B cell (primary cell): ENCODE measurements at regions not wholly inside any gene's neighbourhood (a gene's known extent, or its start where the extent isn't known, plus 50 kb on each side); places are given as distances from the start of the nearest gene placed in this dataset.

Experiments used
- ATAC-seq: fragments of 200-7000 bp; cut with Tn5 transposase; one replicate; pipeline ENCODE4 v1.10.0; 2021; ENCODE audit warnings: low read depth, mild to moderate bottlenecking, moderate number of reproducible peaks, moderate library complexity
- CTCF ChIA-PET: fragments of 350-600 bp; sonication (Branson Sonifier 250); formaldehyde crosslinking; loops from one replicate; lab custom pipeline; 2021; ENCODE audit warnings: antibody characterized with exemption, inconsistent platforms; lab: Charles Lee
- POLR2A ChIA-PET: fragments of 350-600 bp; sonication (Branson Sonifier 250); formaldehyde crosslinking; loops from one replicate; lab custom pipeline; 2021; ENCODE audit warnings: antibody characterized with exemption; lab: Charles Lee
- DNase-seq: peaks from one replicate; pipeline ENCODE4 v3.0.0; 2013
- H2AFZ ChIP-seq: 2 replicates; pipeline ENCODE4 v1.6.1; 2012; ENCODE audit warnings: mild to moderate bottlenecking, low read depth, low read length; ENCODE audit not compliant: insufficient read depth, poor library complexity, severe bottlenecking
- H3K27ac ChIP-seq, 2 donors: 1 replicate in 1 of 2; 2 replicates in 1 of 2; pipeline ENCODE4 v1.5.1; 2012 to 2013; ENCODE audit warnings: low read length in 2 of 2, mild to moderate bottlenecking in 2 of 2, moderate library complexity in 1 of 2
- H3K27me3 ChIP-seq, 4 experiments: fragments of 200-600 bp in 1 of 4; sonication (generic) in 1 of 4; replicated peaks in 1 of 4; 1 replicate in 2 of 4; 2 replicates in 2 of 4; pipeline versions ENCODE4 v1.6.1 to v1.7.0; 2013 to 2016; ENCODE audit warnings: low read length in 3 of 4, mild to moderate bottlenecking in 2 of 4, mixed read lengths in 1 of 4, moderate library complexity in 1 of 4; ENCODE audit not compliant: insufficient read depth in 4 of 4, control insufficient read depth in 3 of 4; ENCODE audit errors: control extremely low read depth in 1 of 4
- H3K36me3 ChIP-seq, 2 experiments: replicated peaks in 1 of 2; 1 replicate in 1 of 2; 2 replicates in 1 of 2; pipeline versions ENCODE4 v1.6.1 to v1.7.1; 2013; ENCODE audit warnings: low read length in 1 of 2; ENCODE audit not compliant: insufficient read depth in 2 of 2, control insufficient read depth in 1 of 2; ENCODE audit errors: control extremely low read depth in 1 of 2, extremely low read depth in 1 of 2
- H3K4me1 ChIP-seq, 2 donors: fragments of 200-600 bp in 1 of 2; sonication (generic) in 1 of 2; 1 replicate in 1 of 2; 2 replicates in 1 of 2; pipeline versions ENCODE4 v1.5.1 to v1.6.1; 2013 to 2017; ENCODE audit warnings: low read length in 2 of 2; ENCODE audit not compliant: control insufficient read depth in 2 of 2, insufficient read depth in 2 of 2
- H3K4me2 ChIP-seq: replicated peaks from 2 replicates; pipeline ENCODE3; 2012; ENCODE audit warnings: mild to moderate bottlenecking, low read depth, low read length; ENCODE audit not compliant: poor library complexity, severe bottlenecking
- H3K4me3 ChIP-seq, 5 experiments: fragments of 200-600 bp in 1 of 5; sonication (generic) in 1 of 5; 1 replicate in 3 of 5; 2 replicates in 2 of 5; pipeline versions ENCODE4 v1.5.1 to v1.7.0; 2011 to 2016; ENCODE audit warnings: low read length in 4 of 5, mild to moderate bottlenecking in 4 of 5, low read depth in 2 of 5, control low read depth in 1 of 5, moderate library complexity in 1 of 5; ENCODE audit not compliant: insufficient read depth in 1 of 5; ENCODE audit errors: control extremely low read depth in 1 of 5, extremely low read depth in 1 of 5
- H3K79me2 ChIP-seq: fragments of 200-600 bp; sonication (generic); one replicate; pipeline ENCODE4 v1.6.0; 2016; ENCODE audit warnings: low read length; ENCODE audit not compliant: control insufficient read depth, insufficient read depth
- H3K9ac ChIP-seq: fragments of 200-600 bp; sonication (generic); 2 replicates; pipeline ENCODE4 v1.6.1; 2017; ENCODE audit warnings: mild to moderate bottlenecking, low read length, moderate library complexity
- H3K9me3 ChIP-seq, 3 donors: one replicate each; pipeline versions ENCODE4 v1.6.1 to v1.7.1; 2013; ENCODE audit warnings: low read length in 2 of 3; ENCODE audit not compliant: control insufficient read depth in 2 of 3, insufficient read depth in 1 of 3; ENCODE audit errors: control extremely low read depth in 1 of 3
- H4K20me1 ChIP-seq: 2 replicates; pipeline ENCODE4 v1.6.0; 2012; ENCODE audit warnings: mild to moderate bottlenecking, low read length; ENCODE audit not compliant: insufficient read depth, control insufficient read depth, poor library complexity, severe bottlenecking
- H3K27ac Mint-ChIP-seq: one replicate; pipeline ENCODE4 v1.8.0; 2021; ENCODE audit warnings: mixed read lengths
- H3K27me3 Mint-ChIP-seq: one replicate; pipeline ENCODE4 v1.8.0; 2021; ENCODE audit warnings: mixed read lengths
- H3K4me1 Mint-ChIP-seq: one replicate; pipeline ENCODE4 v1.8.0; 2021; ENCODE audit warnings: mixed read lengths
- H3K4me3 Mint-ChIP-seq: one replicate; pipeline ENCODE4 v1.8.0; 2021; ENCODE audit warnings: mixed read lengths
- H3K9me3 Mint-ChIP-seq: one replicate; pipeline ENCODE4 v1.8.0; 2022; ENCODE audit warnings: mixed read lengths; ENCODE audit not compliant: insufficient read depth
- EZH2 ChIP-seq: IDR thresholded peaks from 2 replicates; pipeline ENCODE4 v1.6.1; 2012; ENCODE audit warnings: borderline replicate concordance, low read depth, mild to moderate bottlenecking, moderate library complexity, low read length; ENCODE audit not compliant: insufficient read depth, poor library complexity, severe bottlenecking
- WGBS: methylation state at CpG from one replicate; pipeline ENCODE4 v1.1.5; 2013; ENCODE audit warnings: missing lambda C conversion rate; ENCODE audit not compliant: insufficient coverage; 5-methylcytosine and 5-hydroxymethylcytosine counted together
- intact Hi-C: fragments of 100-400 bp; cut with micrococcal nuclease; formaldehyde crosslinking; loops from one replicate; pipeline ENCODE4 v1.10.0; 2022
- TF ChIP-seq, protein P1 (sequence below): fragments of 200-600 bp; IDR thresholded peaks from one replicate; pipeline ENCODE4 v1.8.0; 2022; ENCODE audit warnings: antibody characterized with exemption, mild to moderate bottlenecking

DNA sequence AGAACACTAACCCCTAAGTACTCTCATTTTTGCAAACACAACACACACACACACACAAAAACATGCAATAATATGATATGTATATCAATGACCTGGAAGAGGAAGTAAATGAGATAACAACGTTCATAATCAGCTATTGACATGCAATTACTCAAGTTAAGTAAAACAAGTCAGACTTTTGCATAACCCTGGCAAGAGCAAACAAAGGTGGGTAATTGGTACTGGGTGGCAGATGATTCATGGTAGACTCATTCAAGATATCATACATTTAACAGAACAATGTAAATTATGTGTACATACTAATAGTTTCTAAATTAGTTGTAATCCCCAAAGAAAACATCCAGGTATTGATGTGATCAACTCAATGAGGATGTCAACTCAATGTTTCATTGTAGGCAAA, 508.8 kb downstream of the DACH1 start:
- no CpG with 5 or more reads among the region's 1 CpG for WGBS
- no peak overlapping the region for H3K4me2 ChIP-seq
- ChIA-PET CTCF (no interaction called here), POLR2A (no interaction called here)
- no peak for DNase-seq
- H3K4me3 ChIP-seq: no peak overlapping the region
- H3K36me3 ChIP-seq: no peaks in the 10 kb centered on the region
- H3K27me3 Mint-ChIP-seq: no peaks in the 10 kb centered on the region
- no peak overlapping the region for H3K27ac Mint-ChIP-seq
- H3K27ac ChIP-seq: no peak overlapping the region
- no peaks in the 10 kb centered on the region for H3K79me2 ChIP-seq
- no peak overlapping the region for H3K9ac ChIP-seq
- no peaks in the 10 kb centered on the region for H3K9me3 Mint-ChIP-seq
- no peak for ATAC-seq
- H2AFZ ChIP-seq: no peak overlapping the region
- intact Hi-C loops: no loop called here
- H3K4me1 ChIP-seq: no peaks in the 10 kb centered on the region
- TF ChIP-seq, protein P1, sequence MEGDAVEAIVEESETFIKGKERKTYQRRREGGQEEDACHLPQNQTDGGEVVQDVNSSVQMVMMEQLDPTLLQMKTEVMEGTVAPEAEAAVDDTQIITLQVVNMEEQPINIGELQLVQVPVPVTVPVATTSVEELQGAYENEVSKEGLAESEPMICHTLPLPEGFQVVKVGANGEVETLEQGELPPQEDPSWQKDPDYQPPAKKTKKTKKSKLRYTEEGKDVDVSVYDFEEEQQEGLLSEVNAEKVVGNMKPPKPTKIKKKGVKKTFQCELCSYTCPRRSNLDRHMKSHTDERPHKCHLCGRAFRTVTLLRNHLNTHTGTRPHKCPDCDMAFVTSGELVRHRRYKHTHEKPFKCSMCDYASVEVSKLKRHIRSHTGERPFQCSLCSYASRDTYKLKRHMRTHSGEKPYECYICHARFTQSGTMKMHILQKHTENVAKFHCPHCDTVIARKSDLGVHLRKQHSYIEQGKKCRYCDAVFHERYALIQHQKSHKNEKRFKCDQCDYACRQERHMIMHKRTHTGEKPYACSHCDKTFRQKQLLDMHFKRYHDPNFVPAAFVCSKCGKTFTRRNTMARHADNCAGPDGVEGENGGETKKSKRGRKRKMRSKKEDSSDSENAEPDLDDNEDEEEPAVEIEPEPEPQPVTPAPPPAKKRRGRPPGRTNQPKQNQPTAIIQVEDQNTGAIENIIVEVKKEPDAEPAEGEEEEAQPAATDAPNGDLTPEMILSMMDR: no peak
- no peak for TF ChIP-seq EZH2
- no peaks in the 10 kb centered on the region for H3K4me1 Mint-ChIP-seq
- H4K20me1 ChIP-seq: no peaks in the 10 kb centered on the region
- peaks cover 0 to 4% (median 0%) of the 10 kb centered on the region in 3 donors for H3K9me3 ChIP-seq
- no peak overlapping the region for H3K4me3 Mint-ChIP-seq
- H3K27me3 ChIP-seq: no peaks in the 10 kb centered on the region

DNA sequence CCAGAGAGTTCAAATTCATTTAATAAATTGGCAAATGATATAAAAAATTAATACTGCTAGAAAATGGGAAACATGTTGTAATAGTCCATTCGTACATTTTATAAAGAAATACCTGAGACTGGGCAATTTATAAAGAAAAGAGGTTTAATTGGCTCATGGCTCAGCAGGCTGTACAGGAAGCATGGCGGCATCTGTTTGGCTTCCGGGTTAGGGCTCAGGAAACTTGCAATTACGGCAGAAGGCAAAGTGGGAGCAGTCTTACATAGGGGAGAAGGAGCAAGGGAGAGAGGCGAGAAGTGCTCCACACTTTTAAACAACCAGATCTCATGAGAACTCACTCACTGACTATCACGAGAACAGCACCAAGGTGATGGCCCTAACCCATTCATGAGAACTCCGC, 512.0 kb downstream of the DACH1 start:
- 89% methylated on average over 3 of the region's 7 CpGs for WGBS
- POLR2A ChIA-PET: no interaction called here

More for the DNA sequence above, 512.0 kb downstream of the DACH1 start:
- DNase-seq (no peak), ATAC-seq (no peak)
- Histone ChIP-seq H3K4me2 (no peak overlapping the region), H3K36me3 (no peaks in the 10 kb centered on the region), H4K20me1 (no peaks in the 10 kb centered on the region), H3K4me1 (no peaks in the 10 kb centered on the region), H3K4me3 (no peak overlapping the region), H3K27me3 (no peaks in the 10 kb centered on the region), H3K9ac (no peak overlapping the region), H3K9me3 (peaks cover 0 to 4% (median 0%) of the 10 kb centered on the region in 3 donors), H3K27ac (no peak overlapping the region), H3K79me2 (no peaks in the 10 kb centered on the region), H2AFZ (no peak overlapping the region)
- no peak for TF ChIP-seq EZH2
- TF ChIP-seq, protein P1: no peak
- H3K27me3 Mint-ChIP-seq: no peaks in the 10 kb centered on the region
- H3K27ac Mint-ChIP-seq: no peak overlapping the region
- intact Hi-C loops: no loop called here
- CTCF ChIA-PET: no interaction called here
- H3K4me1 Mint-ChIP-seq: no peaks in the 10 kb centered on the region
- no peaks in the 10 kb centered on the region for H3K9me3 Mint-ChIP-seq
- no peak overlapping the region for H3K4me3 Mint-ChIP-seq
